GM12878 (cell line): ENCODE measurements at regions not wholly inside any gene's neighbourhood (a gene's known extent, or its start where the extent isn't known, plus 50 kb on each side); places are given as distances from the start of the nearest gene placed in this dataset.

Experiments
- CEBPB ChIP-seq, 2 experiments: fragments of 150-350 bp in 1 of 2; IDR thresholded peaks; 2 replicates each; pipeline ENCODE4 v1.6.1; 2012 to 2014; ENCODE audit warnings: low read depth in 2 of 2, low read length in 2 of 2, borderline replicate concordance in 1 of 2, inconsistent platforms in 1 of 2
- CHD4 ChIP-seq: fragments of 200-600 bp; sonication (generic); IDR thresholded peaks from 2 replicates; pipeline ENCODE4 v1.6.1; 2016; ENCODE audit warnings: mild to moderate bottlenecking
- CTCF ChIP-seq, 3 experiments: IDR thresholded peaks in 2 of 3; conservative IDR thresholded peaks in 1 of 3; 2 replicates each; pipeline ENCODE4 v1.5.1; 2011; ENCODE audit warnings: low read depth in 3 of 3, low read length in 3 of 3, mild to moderate bottlenecking in 3 of 3, control low read depth in 2 of 3, moderate library complexity in 2 of 3, inconsistent platforms in 1 of 3, mixed read lengths in 1 of 3; ENCODE audit not compliant: control insufficient read depth in 2 of 3, insufficient read depth in 1 of 3; ENCODE audit errors: extremely low read depth in 1 of 3
- E2F8 ChIP-seq: fragments of 450-650 bp; IDR thresholded peaks from 2 replicates; pipeline ENCODE4 v1.6.1; 2018; ENCODE audit warnings: mild to moderate bottlenecking, low read depth, moderate library complexity; ENCODE audit not compliant: partially characterized antibody
- EED ChIP-seq: sonication (generic); IDR thresholded peaks from 2 replicates; pipeline ENCODE4 v1.6.1; 2016; ENCODE audit warnings: antibody characterized with exemption, low read depth
- EP300 ChIP-seq, 2 experiments: fragments of 150-350 bp in 1 of 2; IDR thresholded peaks; 2 replicates each; pipeline ENCODE4 v1.6.1; 2011 to 2012; ENCODE audit warnings: low read depth in 2 of 2, low read length in 2 of 2, borderline replicate concordance in 1 of 2, improper control_type of control experiment in 1 of 2, inconsistent platforms in 1 of 2; ENCODE audit not compliant: control insufficient read depth in 1 of 2
- EZH2 ChIP-seq: IDR thresholded peaks from 2 replicates; pipeline ENCODE4 v1.6.1; 2012; ENCODE audit warnings: low read depth, mild to moderate bottlenecking, control low read depth, inconsistent platforms, low read length, borderline replicate concordance; ENCODE audit not compliant: control insufficient read depth
- JUNB ChIP-seq: IDR thresholded peaks from 2 replicates; pipeline ENCODE4 v1.6.1; 2016; ENCODE audit warnings: antibody characterized with exemption, mild to moderate bottlenecking
- NBN ChIP-seq: fragments of 450-650 bp; IDR thresholded peaks from 2 replicates; pipeline ENCODE4 v1.6.1; 2016
- POLR2A ChIP-seq: IDR thresholded peaks from 2 replicates; pipeline ENCODE4 v1.6.1; 2011; ENCODE audit warnings: low read depth, mild to moderate bottlenecking, low read length
- RFX5 ChIP-seq: IDR thresholded peaks from 2 replicates; pipeline ENCODE4 v1.6.1; 2011; ENCODE audit warnings: low read depth, low read length, improper control_type of control experiment
- TAF1 ChIP-seq: IDR thresholded peaks from 2 replicates; pipeline ENCODE4 v1.6.1; 2011; ENCODE audit warnings: mild to moderate bottlenecking, low read depth, low read length, borderline replicate concordance
- USF2 ChIP-seq: IDR thresholded peaks from 2 replicates; pipeline ENCODE4 v1.6.1; 2011; ENCODE audit warnings: low read depth, low read length, improper control_type of control experiment, borderline replicate concordance

GRCh38 chr7:50836646-50837045 is 54.0 kb upstream of the GRB10 start:
- TF ChIP-seq CTCF (IDR thresholded peaks at IDR 0.05 in 2 of 3, conservative IDR thresholded peaks at IDR 0.05 in 1 of 3; ENCODE audit: control insufficient read depth in 2 of 3, extremely low read depth in 1 of 3, insufficient read depth in 1 of 3, low read depth in 3 of 3, low read length in 3 of 3) (no peak), E2F8 (no peak), EP300 (IDR thresholded peaks at IDR 0.05; ENCODE audit: borderline replicate concordance in 1 of 2, control insufficient read depth in 1 of 2, low read depth in 2 of 2, low read length in 2 of 2) (no peak), EED (no peak), EZH2 (no peak), TAF1 (no peak), NBN (no peak), JUNB (no peak), CEBPB (IDR thresholded peaks at IDR 0.05; ENCODE audit: borderline replicate concordance in 1 of 2, low read depth in 2 of 2, low read length in 2 of 2) (no peak), RFX5 (no peak), CHD4 (no peak), USF2 (no peak), POLR2A (no peak)
